Glutamatergic neuron (in vitro differentiated cells): ENCODE measurements at regions not wholly inside any gene's neighbourhood (a gene's known extent, or its start where the extent isn't known, plus 50 kb on each side); places are given as distances from the start of the nearest gene placed in this dataset.

Experiments
- DNase-seq: peaks from one replicate; pipeline ENCODE4 v3.0.0; 2022
- H3K27ac Mint-ChIP-seq: one replicate; pipeline ENCODE4 v1.8.0; 2020; ENCODE audit warnings: mild to moderate bottlenecking, mixed read lengths, inconsistent platforms; ENCODE audit not compliant: unreplicated experiment
- H3K27me3 Mint-ChIP-seq: one replicate; pipeline ENCODE4 v1.8.0; 2020; ENCODE audit warnings: mild to moderate bottlenecking, moderate library complexity, mixed read lengths, inconsistent platforms; ENCODE audit not compliant: unreplicated experiment
- H3K36me3 Mint-ChIP-seq: one replicate; pipeline ENCODE4 v1.8.0; 2020; ENCODE audit warnings: mild to moderate bottlenecking, mixed read lengths, inconsistent platforms; ENCODE audit not compliant: unreplicated experiment
- H3K4me1 Mint-ChIP-seq: one replicate; pipeline ENCODE4 v1.8.0; 2020; ENCODE audit warnings: mild to moderate bottlenecking, low read depth, mixed read lengths, inconsistent platforms; ENCODE audit not compliant: unreplicated experiment
- H3K4me3 Mint-ChIP-seq: one replicate; pipeline ENCODE4 v1.8.0; 2020; ENCODE audit warnings: mild to moderate bottlenecking, mixed read lengths, inconsistent platforms; ENCODE audit not compliant: unreplicated experiment
- H3K9me3 Mint-ChIP-seq: one replicate; pipeline ENCODE4 v1.8.0; 2020; ENCODE audit warnings: mild to moderate bottlenecking, moderate library complexity, mixed read lengths, inconsistent platforms; ENCODE audit not compliant: unreplicated experiment
- TF ChIP-seq, protein P1 (sequence below): fragments of 200-600 bp; sonication (generic); IDR thresholded peaks from one replicate; pipeline ENCODE4 v1.5.0; 2021; ENCODE audit not compliant: partially characterized antibody, unreplicated experiment

DNA sequence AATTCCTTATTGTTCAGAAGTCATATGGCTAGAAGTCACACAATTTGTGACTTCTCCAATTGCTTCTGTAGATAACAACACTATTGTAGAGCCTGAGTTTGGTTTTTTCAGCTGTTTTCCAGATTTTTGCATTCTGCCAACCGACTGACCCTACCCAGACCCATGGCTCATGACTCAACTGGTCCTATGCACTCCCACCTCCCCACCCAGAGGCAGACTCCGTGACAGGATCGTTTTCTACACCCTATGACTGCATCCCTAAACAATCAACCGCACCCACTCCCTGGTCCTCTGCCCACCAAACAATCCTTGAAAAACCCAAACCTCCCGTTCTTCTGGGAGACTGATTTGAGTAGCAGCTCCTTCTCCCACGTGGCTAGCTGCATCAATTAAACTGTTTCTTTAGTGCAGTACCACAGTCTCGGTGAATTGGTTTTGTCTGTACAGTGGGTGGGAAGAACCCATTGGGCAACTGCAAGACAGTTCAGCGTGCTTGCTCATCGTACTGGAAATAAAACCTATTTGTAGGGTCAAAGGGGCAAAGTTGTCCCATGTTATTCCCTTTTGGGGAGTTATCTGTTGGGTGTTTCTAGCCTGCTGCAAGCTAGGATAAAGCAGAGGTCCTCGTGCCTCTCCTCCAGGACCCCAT lies 150.3 kb upstream of the FAM20C start:
- TF ChIP-seq, protein P1, sequence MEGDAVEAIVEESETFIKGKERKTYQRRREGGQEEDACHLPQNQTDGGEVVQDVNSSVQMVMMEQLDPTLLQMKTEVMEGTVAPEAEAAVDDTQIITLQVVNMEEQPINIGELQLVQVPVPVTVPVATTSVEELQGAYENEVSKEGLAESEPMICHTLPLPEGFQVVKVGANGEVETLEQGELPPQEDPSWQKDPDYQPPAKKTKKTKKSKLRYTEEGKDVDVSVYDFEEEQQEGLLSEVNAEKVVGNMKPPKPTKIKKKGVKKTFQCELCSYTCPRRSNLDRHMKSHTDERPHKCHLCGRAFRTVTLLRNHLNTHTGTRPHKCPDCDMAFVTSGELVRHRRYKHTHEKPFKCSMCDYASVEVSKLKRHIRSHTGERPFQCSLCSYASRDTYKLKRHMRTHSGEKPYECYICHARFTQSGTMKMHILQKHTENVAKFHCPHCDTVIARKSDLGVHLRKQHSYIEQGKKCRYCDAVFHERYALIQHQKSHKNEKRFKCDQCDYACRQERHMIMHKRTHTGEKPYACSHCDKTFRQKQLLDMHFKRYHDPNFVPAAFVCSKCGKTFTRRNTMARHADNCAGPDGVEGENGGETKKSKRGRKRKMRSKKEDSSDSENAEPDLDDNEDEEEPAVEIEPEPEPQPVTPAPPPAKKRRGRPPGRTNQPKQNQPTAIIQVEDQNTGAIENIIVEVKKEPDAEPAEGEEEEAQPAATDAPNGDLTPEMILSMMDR, result no peak
- no peak for DNase-seq
- H3K27me3 Mint-ChIP-seq, result peaks cover 2% of the 10 kb centered on the region
- H3K4me3 Mint-ChIP-seq, result no peak overlapping the region
- H3K27ac Mint-ChIP-seq, result no peak overlapping the region
- no peaks in the 10 kb centered on the region for H3K36me3 Mint-ChIP-seq
- peaks cover 1% of the 10 kb centered on the region for H3K4me1 Mint-ChIP-seq
- H3K9me3 Mint-ChIP-seq, result peaks cover 2% of the 10 kb centered on the region

DNA sequence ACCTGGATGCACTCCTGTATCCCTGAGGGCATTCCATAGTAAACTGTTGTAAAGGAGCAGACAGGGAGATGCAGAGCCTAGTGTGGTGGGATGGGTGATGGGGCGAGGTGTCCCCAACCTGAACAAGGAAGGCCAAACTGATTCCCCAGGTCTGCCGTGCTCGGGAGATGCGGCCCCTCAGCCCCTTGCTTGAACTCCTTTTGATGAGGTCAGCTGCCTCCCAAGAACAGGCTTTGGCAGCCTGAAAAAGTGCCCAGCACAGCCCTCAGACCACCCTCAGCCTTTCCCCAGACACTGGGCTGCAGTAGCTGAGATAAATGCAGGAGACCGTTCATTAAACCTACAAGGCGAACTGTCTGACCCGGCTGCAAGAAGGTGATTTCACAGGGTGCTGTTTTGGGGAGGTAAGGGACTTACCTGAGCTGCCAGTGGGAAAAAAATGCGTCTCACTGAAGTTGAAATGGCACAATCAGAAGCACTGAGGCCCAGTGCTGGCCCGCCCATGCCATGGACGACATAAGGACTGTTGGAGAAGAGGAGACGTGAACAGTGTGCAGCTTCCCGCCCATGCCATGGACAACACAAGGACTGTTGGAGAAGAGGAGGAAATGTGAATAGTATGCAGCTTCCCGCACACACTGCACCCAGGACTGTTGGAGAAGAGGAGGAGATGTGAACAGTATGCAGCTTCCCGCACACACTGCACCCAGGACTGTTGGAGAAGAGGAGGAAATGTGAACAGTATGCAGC lies 148.4 kb upstream of the FAM20C start:
- DNase-seq, result no peak
- H3K27me3 Mint-ChIP-seq, result peaks cover 2% of the 10 kb centered on the region
- H3K27ac Mint-ChIP-seq, result no peak overlapping the region

DNA sequence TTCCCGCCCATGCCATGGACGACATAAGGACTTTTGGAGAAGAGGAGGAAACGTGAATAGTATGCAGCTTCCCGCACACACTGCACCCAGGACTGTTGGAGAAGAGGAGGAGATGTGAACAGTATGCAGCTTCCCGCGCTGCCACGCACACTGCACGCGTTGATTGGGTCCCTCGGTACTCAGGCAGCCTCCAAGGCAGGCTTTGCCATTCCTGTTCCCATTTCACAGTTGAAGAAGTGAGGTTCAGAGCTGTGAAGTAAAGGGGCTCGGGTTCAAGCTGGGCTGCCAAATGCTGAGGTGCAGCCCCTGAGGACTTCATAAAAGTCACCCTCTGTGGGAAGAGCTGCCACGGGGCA lies 147.9 kb upstream of the FAM20C start:
- DNase-seq, result no peak
- peaks cover 2% of the 10 kb centered on the region for H3K27me3 Mint-ChIP-seq
- no peak overlapping the region for H3K4me3 Mint-ChIP-seq

More for the DNA sequence above, 148.4 kb upstream of the FAM20C start:
- H3K9me3 Mint-ChIP-seq, result peaks cover 2% of the 10 kb centered on the region
- H3K36me3 Mint-ChIP-seq, result no peaks in the 10 kb centered on the region
- TF ChIP-seq, protein P1, result no peak
- no peak overlapping the region for H3K4me3 Mint-ChIP-seq
- peaks cover 1% of the 10 kb centered on the region for H3K4me1 Mint-ChIP-seq

DNA sequence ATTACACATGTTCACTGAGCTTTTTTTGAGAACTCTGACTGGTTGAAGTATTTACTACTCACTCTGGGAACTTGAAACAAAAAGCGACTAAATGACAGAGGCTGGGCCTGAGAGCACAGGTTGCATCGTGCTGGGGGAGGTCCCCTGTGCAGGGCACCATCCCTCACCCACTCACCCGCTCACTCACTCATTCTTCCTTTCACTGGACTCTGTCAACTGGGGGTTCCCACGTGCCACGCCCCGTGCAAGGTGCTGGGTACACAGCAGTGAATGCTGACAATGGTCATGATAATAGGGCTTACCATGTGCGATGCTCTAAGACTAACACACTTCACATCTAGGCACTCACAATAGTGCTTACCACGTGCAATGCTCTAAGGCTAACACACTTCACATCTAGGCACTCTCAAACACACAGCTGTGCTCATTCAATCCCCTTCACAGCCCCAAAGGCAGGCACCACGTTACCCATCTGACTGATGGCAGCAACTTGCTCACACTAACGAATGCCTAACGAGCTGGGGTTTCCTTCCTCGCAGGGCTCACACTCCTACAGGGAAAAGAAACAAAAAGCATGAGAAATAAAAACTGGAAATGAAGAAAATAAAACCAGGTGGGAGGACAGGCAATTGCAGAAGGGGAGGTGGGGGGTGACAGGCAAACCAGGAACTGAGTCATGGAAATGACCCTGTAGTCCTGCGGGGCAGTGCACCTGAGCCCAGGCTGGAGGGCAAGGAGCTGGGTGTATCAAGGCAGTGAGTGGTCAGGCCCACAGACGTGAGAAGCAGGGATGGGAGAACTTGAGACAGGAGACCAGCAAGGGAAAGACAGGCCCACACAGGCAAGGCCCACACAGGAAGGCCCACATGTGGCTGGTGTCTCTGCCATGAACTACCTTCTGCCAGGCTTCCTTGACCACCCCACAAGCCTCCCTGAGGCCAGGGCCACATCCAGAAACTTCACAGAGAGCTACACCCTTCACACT lies 147.0 kb upstream of the FAM20C start:
- peaks cover 2% of the 10 kb centered on the region for H3K9me3 Mint-ChIP-seq
- peaks cover 1% of the 10 kb centered on the region for H3K4me1 Mint-ChIP-seq
- DNase-seq, result no peak
- TF ChIP-seq, protein P1, result no peak
- H3K4me3 Mint-ChIP-seq, result no peak overlapping the region
- H3K27ac Mint-ChIP-seq, result no peak overlapping the region
- peaks cover 2% of the 10 kb centered on the region for H3K27me3 Mint-ChIP-seq
- H3K36me3 Mint-ChIP-seq, result no peaks in the 10 kb centered on the region

More for the DNA sequence above, 147.9 kb upstream of the FAM20C start:
- Mint-ChIP-seq H3K36me3 (no peaks in the 10 kb centered on the region), H3K27ac (no peak overlapping the region), H3K4me1 (peaks cover 1% of the 10 kb centered on the region), H3K9me3 (peaks cover 2% of the 10 kb centered on the region)
- TF ChIP-seq, protein P1, result no peak
